Osteocyte (in vitro differentiated cells): ENCODE measurements at regions not wholly inside any gene's neighbourhood (a gene's known extent, or its start where the extent isn't known, plus 50 kb on each side); places are given as distances from the start of the nearest gene placed in this dataset.

Source experiments
- DNase-seq: peaks from one replicate; pipeline ENCODE4 v3.0.0; 2021; ENCODE audit warnings: mixed read lengths; ENCODE audit not compliant: unreplicated experiment; ENCODE audit errors: extremely low spot score
- H3K27ac Mint-ChIP-seq: one replicate; pipeline ENCODE4 v1.8.0; 2021; ENCODE audit warnings: mild to moderate bottlenecking, mixed read lengths; ENCODE audit not compliant: unreplicated experiment
- H3K27me3 Mint-ChIP-seq: one replicate; pipeline ENCODE4 v1.8.0; 2021; ENCODE audit warnings: mixed read lengths; ENCODE audit not compliant: unreplicated experiment
- H3K36me3 Mint-ChIP-seq: one replicate; pipeline ENCODE4 v1.8.0; 2021; ENCODE audit warnings: mixed read lengths; ENCODE audit not compliant: unreplicated experiment
- H3K4me1 Mint-ChIP-seq: one replicate; pipeline ENCODE4 v1.8.0; 2021; ENCODE audit warnings: mixed read lengths; ENCODE audit not compliant: unreplicated experiment
- H3K4me3 Mint-ChIP-seq: one replicate; pipeline ENCODE4 v1.8.0; 2021; ENCODE audit warnings: mild to moderate bottlenecking, moderate library complexity, mixed read lengths; ENCODE audit not compliant: unreplicated experiment
- H3K9me3 Mint-ChIP-seq: one replicate; pipeline ENCODE4 v1.8.0; 2021; ENCODE audit warnings: mixed read lengths; ENCODE audit not compliant: unreplicated experiment
- CTCF ChIP-seq: fragments of 200-600 bp; sonication (generic); IDR thresholded peaks from 2 replicates; pipeline ENCODE4 v1.5.0; 2021; ENCODE audit warnings: antibody characterized with exemption, mild to moderate bottlenecking, moderate library complexity

- TF ChIP-seq CTCF, result no peak
- Mint-ChIP-seq H3K27me3 (no peaks in the 10 kb centered on the region), H3K36me3 (no peaks in the 10 kb centered on the region), H3K9me3 (peaks cover 4% of the 10 kb centered on the region), H3K27ac (no peak overlapping the region), H3K4me3 (no peak overlapping the region), H3K4me1 (no peaks in the 10 kb centered on the region)
- DNase-seq, result no peak
Measured at GRCh38 chr4:134753390-134753789, 551.8 kb upstream of the PABPC4L start.

GRCh38 chr4:134747108-134747805 lies 545.7 kb upstream of the PABPC4L start:
- Mint-ChIP-seq H3K9me3 (peaks cover 18% of the 10 kb centered on the region), H3K36me3 (no peaks in the 10 kb centered on the region), H3K27ac (no peak overlapping the region), H3K27me3 (no peaks in the 10 kb centered on the region), H3K4me3 (no peak overlapping the region), H3K4me1 (no peaks in the 10 kb centered on the region)
- no peak for DNase-seq
- no peak for TF ChIP-seq CTCF

- Mint-ChIP-seq H3K4me1 (no peaks in the 10 kb centered on the region), H3K9me3 (peaks cover 10% of the 10 kb centered on the region), H3K36me3 (no peaks in the 10 kb centered on the region), H3K4me3 (no peak overlapping the region), H3K27ac (no peak overlapping the region), H3K27me3 (no peaks in the 10 kb centered on the region)
- no peak for DNase-seq
- TF ChIP-seq CTCF, result no peak
Measured at GRCh38 chr4:134740290-134740689, 538.7 kb upstream of the PABPC4L start.

- H3K4me3 Mint-ChIP-seq, result no peak overlapping the region
- no peaks in the 10 kb centered on the region for H3K36me3 Mint-ChIP-seq
- no peak for DNase-seq
- peaks cover 4% of the 10 kb centered on the region for H3K9me3 Mint-ChIP-seq
- no peaks in the 10 kb centered on the region for H3K4me1 Mint-ChIP-seq
- no peak overlapping the region for H3K27ac Mint-ChIP-seq
- no peaks in the 10 kb centered on the region for H3K27me3 Mint-ChIP-seq
- TF ChIP-seq CTCF, result no peak
Measured at GRCh38 chr4:134735901-134736300, 534.3 kb upstream of the PABPC4L start.

DNA sequence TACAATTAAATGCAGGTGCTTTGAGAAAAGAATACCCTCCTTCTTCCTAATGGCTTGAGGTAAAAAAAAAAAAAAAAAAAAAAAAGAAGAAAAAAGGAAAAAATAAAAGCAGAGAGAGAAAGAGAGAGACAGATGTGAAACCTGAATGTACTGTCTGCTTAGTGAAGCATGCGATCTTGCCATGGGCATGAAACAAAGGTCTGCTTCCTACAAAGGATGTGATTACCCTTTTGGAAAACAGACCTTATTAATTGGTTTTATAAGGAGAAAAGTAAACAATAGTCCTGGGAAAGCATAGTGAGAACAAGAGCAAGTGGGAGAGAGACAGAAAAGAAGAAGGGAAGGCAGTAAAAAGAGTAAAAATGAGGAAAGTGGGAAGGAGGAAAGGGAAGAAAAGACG lies 526.1 kb upstream of the PABPC4L start:
- Mint-ChIP-seq H3K36me3 (no peaks in the 10 kb centered on the region), H3K9me3 (peaks cover 4% of the 10 kb centered on the region), H3K27ac (no peak overlapping the region), H3K4me3 (no peak overlapping the region), H3K27me3 (no peaks in the 10 kb centered on the region), H3K4me1 (no peaks in the 10 kb centered on the region)
- TF ChIP-seq CTCF, result no peak
- no peak for DNase-seq
